BLaER1 treated with 17β-estradiol and CSF1 and Interleukin-3, amounts not matched to agents 10 nM and 100 nM (cell line): ENCODE measurements at regions not wholly inside any gene's neighbourhood (a gene's known extent, or its start where the extent isn't known, plus 50 kb on each side); places are given as distances from the start of the nearest gene placed in this dataset.

Experiments
- H3K27ac ChIP-seq, 11 experiments: shearing (Covaris generic); formaldehyde crosslinking; 2 replicates each; pipeline ENCODE4 v1.8.1; 2022
- H3K27me3 ChIP-seq, 11 experiments: shearing (Covaris generic); formaldehyde crosslinking; 2 replicates each; pipeline ENCODE4 v1.8.1; 2022
- H3K36me3 ChIP-seq, 11 experiments: shearing (Covaris generic); formaldehyde crosslinking; 2 replicates each; pipeline ENCODE4 v1.8.1; 2022
- H3K4me1 ChIP-seq, 10 experiments: shearing (Covaris generic); formaldehyde crosslinking; 2 replicates each; pipeline ENCODE4 v1.8.1; 2022
- H3K4me2 ChIP-seq, 11 experiments: shearing (Covaris generic); formaldehyde crosslinking; 2 replicates each; pipeline ENCODE4 v1.8.1; 2022
- H3K4me3 ChIP-seq, 10 experiments: shearing (Covaris generic); formaldehyde crosslinking; 2 replicates each; pipeline ENCODE4 v1.8.1; 2022
- H3K9ac ChIP-seq, 11 experiments: shearing (Covaris generic); formaldehyde crosslinking; 2 replicates each; pipeline ENCODE4 v1.8.1; 2022
- H3K9me3 ChIP-seq, 11 experiments: shearing (Covaris generic); formaldehyde crosslinking; replicated peaks in 1 of 11; 2 replicates each; pipeline ENCODE4 v1.8.1; 2022
- H4K20me1 ChIP-seq, 11 experiments: shearing (Covaris generic); formaldehyde crosslinking; 2 replicates each; pipeline ENCODE4 v1.8.1; 2022
- Cebpa-rat ChIP-seq, 11 experiments: shearing (Covaris generic); IDR thresholded peaks; 2 replicates each; pipeline ENCODE4 v1.8.1; 2022

DNA sequence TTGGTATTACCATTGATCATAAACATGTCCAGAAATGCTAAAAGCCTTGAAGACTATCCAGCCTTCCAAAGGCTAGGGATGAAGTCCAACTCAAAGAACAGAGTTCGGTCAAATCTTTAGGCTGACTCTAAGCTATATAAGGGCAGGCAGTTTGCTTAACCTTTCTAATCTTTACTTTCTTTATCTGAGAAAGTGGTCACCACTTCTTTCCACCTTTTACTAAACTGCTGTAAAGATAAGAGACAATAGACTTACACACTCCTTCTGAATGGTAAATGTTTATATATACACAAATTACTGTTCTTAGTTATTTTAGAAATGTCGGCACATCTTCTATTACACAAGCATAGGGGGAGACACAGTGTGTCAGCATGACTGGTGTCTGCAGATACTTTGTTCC lies 100.4 kb downstream of the NREP start:
- no peak overlapping the region for H3K27ac ChIP-seq
- peaks cover 42 to 52% (median 47%) of the 10 kb centered on the region in 11 experiments for H3K9me3 ChIP-seq
- peaks cover 0 to 6% (median 0%) of the 10 kb centered on the region in 10 experiments; a peak in 4 of 20 replicates for H3K4me1 ChIP-seq
- no peak overlapping the region for H3K4me3 ChIP-seq
- H3K27me3 ChIP-seq: no peaks in the 10 kb centered on the region
- TF ChIP-seq Cebpa-rat (IDR thresholded peaks at IDR 0.05): no peak
- H3K36me3 ChIP-seq: 0 out of 22 replicates have a peak, but pooled peaks cover 0 to 5% (median 0%) of the 10 kb centered on the region in 11 experiments
- no peak overlapping the region for H3K4me2 ChIP-seq
- no peak overlapping the region for H3K9ac ChIP-seq
- no peaks in the 10 kb centered on the region for H4K20me1 ChIP-seq

- no peaks in the 10 kb centered on the region for H4K20me1 ChIP-seq
- TF ChIP-seq Cebpa-rat (IDR thresholded peaks at IDR 0.05): no peak
- H3K4me1 ChIP-seq: peaks cover 0 to 6% (median 0%) of the 10 kb centered on the region in 10 experiments; a peak in 4 of 20 replicates
- peaks cover 29 to 40% (median 35%) of the 10 kb centered on the region in 11 experiments for H3K9me3 ChIP-seq
- H3K9ac ChIP-seq: no peak overlapping the region
- H3K4me2 ChIP-seq: no peak overlapping the region
- no peaks in the 10 kb centered on the region for H3K27me3 ChIP-seq
- H3K36me3 ChIP-seq: no peaks in the 10 kb centered on the region
- H3K4me3 ChIP-seq: no peak overlapping the region
- no peak overlapping the region for H3K27ac ChIP-seq
These were observed 101.6 kb downstream of the NREP start for GRCh38 chr5:111655169-111655924.

GRCh38 chr5:111653408-111653807 lies 103.6 kb downstream of the NREP start:
- Histone ChIP-seq H3K4me3 (no peak overlapping the region), H4K20me1 (no peaks in the 10 kb centered on the region), H3K4me2 (peak overlapping the region in 5 of 11 experiments; percentile 5 to 38 (median 24); a peak in 5 of 22 replicates), H3K4me1 (peaks cover 0 to 6% (median 0%) of the 10 kb centered on the region in 10 experiments; a peak in 4 of 20 replicates), H3K36me3 (no peaks in the 10 kb centered on the region), H3K9ac (no peak overlapping the region), H3K9me3 (peaks cover 14 to 26% (median 21%) of the 10 kb centered on the region in 11 experiments; a peak in 20 of 22 replicates), H3K27ac (no peak overlapping the region), H3K27me3 (no peaks in the 10 kb centered on the region)
- TF ChIP-seq Cebpa-rat (IDR thresholded peaks at IDR 0.05): no peak

- TF ChIP-seq Cebpa-rat (IDR thresholded peaks at IDR 0.05): no peak
- H4K20me1 ChIP-seq: no peaks in the 10 kb centered on the region
- H3K27me3 ChIP-seq: no peaks in the 10 kb centered on the region
- no peak overlapping the region for H3K27ac ChIP-seq
- peaks cover 9 to 26% (median 20%) of the 10 kb centered on the region in 11 experiments; a peak in 20 of 22 replicates for H3K9me3 ChIP-seq
- no peak overlapping the region for H3K4me3 ChIP-seq
- H3K36me3 ChIP-seq: no peaks in the 10 kb centered on the region
- no peak overlapping the region for H3K4me2 ChIP-seq
- no peak overlapping the region for H3K9ac ChIP-seq
- peaks cover 0 to 6% (median 0%) of the 10 kb centered on the region in 10 experiments; a peak in 4 of 20 replicates for H3K4me1 ChIP-seq
These were observed 107.5 kb downstream of the NREP start for GRCh38 chr5:111649516-111649915.

DNA sequence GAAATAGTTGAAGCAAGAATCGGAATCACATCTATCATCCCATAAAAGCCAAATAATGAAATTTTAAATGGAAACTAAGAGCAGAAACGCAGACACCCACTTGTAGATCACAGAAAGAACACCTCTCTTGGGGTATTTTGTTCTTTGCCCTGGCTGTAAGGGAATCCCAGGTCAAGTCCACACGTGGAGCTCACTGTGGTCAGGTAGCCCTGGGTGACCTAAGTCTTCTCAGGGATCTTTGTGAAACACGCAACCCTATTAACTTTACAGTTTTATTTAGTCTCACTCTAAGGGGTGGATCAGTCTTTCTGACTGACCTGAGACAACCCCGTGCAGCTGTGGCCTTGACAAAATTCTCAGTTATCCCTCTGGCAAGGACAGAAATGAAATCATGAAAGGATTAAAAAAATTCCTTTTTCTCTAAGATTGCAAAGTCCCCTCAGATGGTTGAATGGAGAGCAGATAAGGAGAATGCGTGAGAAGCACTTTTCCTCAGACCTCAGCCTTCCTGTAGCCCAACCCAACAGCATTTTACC lies 111.6 kb downstream of the NREP start:
- Histone ChIP-seq H3K4me3 (no peak overlapping the region), H3K9ac (no peak overlapping the region), H3K4me1 (no peaks in the 10 kb centered on the region), H4K20me1 (no peaks in the 10 kb centered on the region), H3K27me3 (no peaks in the 10 kb centered on the region), H3K36me3 (no peaks in the 10 kb centered on the region), H3K27ac (no peak overlapping the region), H3K9me3 (peaks cover 9 to 13% (median 11%) of the 10 kb centered on the region in 11 experiments), H3K4me2 (no peak overlapping the region)
- TF ChIP-seq Cebpa-rat (IDR thresholded peaks at IDR 0.05): no peak

GRCh38 chr5:111643499-111643898 lies 113.5 kb downstream of the NREP start:
- Histone ChIP-seq H4K20me1 (no peaks in the 10 kb centered on the region), H3K27me3 (no peaks in the 10 kb centered on the region), H3K9me3 (peaks cover 27 to 32% (median 30%) of the 10 kb centered on the region in 11 experiments), H3K9ac (no peak overlapping the region), H3K4me2 (no peak overlapping the region), H3K36me3 (no peaks in the 10 kb centered on the region), H3K4me3 (no peak overlapping the region), H3K27ac (no peak overlapping the region), H3K4me1 (no peaks in the 10 kb centered on the region)
- TF ChIP-seq Cebpa-rat (IDR thresholded peaks at IDR 0.05): no peak

GRCh38 chr5:111641533-111642233 lies 115.3 kb downstream of the NREP start:
- H3K27ac ChIP-seq: no peak overlapping the region
- no peak overlapping the region for H3K4me2 ChIP-seq
- H3K9me3 ChIP-seq: peaks cover 39 to 49% (median 45%) of the 10 kb centered on the region in 11 experiments
- H3K4me3 ChIP-seq: no peak overlapping the region
- no peak overlapping the region for H3K9ac ChIP-seq
- no peak for TF ChIP-seq Cebpa-rat (IDR thresholded peaks at IDR 0.05)
- H3K4me1 ChIP-seq: no peaks in the 10 kb centered on the region
- H3K27me3 ChIP-seq: no peaks in the 10 kb centered on the region
- no peaks in the 10 kb centered on the region for H4K20me1 ChIP-seq
- H3K36me3 ChIP-seq: no peaks in the 10 kb centered on the region

GRCh38 chr5:111639912-111640311 lies 117.1 kb downstream of the NREP start:
- no peak overlapping the region for H3K9ac ChIP-seq
- H3K27ac ChIP-seq: no peak overlapping the region
- peaks cover 39 to 61% (median 45%) of the 10 kb centered on the region in 11 experiments for H3K9me3 ChIP-seq
- no peaks in the 10 kb centered on the region for H3K27me3 ChIP-seq
- no peaks in the 10 kb centered on the region for H4K20me1 ChIP-seq
- H3K4me2 ChIP-seq: no peak overlapping the region
- H3K36me3 ChIP-seq: no peaks in the 10 kb centered on the region
- no peak for TF ChIP-seq Cebpa-rat (IDR thresholded peaks at IDR 0.05)
- no peaks in the 10 kb centered on the region for H3K4me1 ChIP-seq
- peak overlapping the region in 1 of 10 experiments; percentile 40; a peak in 1 of 20 replicates for H3K4me3 ChIP-seq

DNA sequence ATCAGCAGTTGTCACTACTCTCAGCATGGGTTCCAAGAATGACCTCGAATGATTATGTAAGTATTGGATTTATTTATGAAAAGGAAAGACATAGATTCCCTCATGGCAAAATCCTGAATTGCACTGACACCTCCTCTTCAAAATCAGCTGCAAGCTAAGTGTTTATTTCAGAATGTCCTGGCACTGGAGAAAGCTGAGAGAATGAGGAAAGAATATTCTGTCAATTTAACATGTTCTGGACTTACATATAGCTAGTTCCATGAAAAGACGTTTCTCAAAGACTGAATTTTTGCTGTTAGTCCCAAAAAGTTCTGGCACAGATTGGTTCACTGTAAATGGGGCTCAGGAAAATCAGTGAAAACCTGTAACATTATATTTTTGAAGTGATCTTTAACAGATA lies 120.3 kb downstream of the NREP start:
- no peaks in the 10 kb centered on the region for H4K20me1 ChIP-seq
- H3K36me3 ChIP-seq: no peaks in the 10 kb centered on the region
- H3K27ac ChIP-seq: no peak overlapping the region
- H3K9me3 ChIP-seq: peaks cover 39 to 61% (median 45%) of the 10 kb centered on the region in 11 experiments
- TF ChIP-seq Cebpa-rat (IDR thresholded peaks at IDR 0.05): no peak
- H3K4me3 ChIP-seq: no peak overlapping the region
- H3K27me3 ChIP-seq: no peaks in the 10 kb centered on the region
- no peaks in the 10 kb centered on the region for H3K4me1 ChIP-seq
- H3K4me2 ChIP-seq: no peak overlapping the region
- no peak overlapping the region for H3K9ac ChIP-seq
